HCT116 (cell line): ENCODE measurements at regions not wholly inside any gene's neighbourhood (a gene's known extent, or its start where the extent isn't known, plus 50 kb on each side); places are given as distances from the start of the nearest gene placed in this dataset.

Experiments used
- YY1 ChIP-seq: IDR thresholded peaks from 2 replicates; pipeline ENCODE4 v1.6.1; 2011; ENCODE audit warnings: low read length, low read depth, moderate library complexity, mild to moderate bottlenecking; ENCODE audit not compliant: insufficient replicate concordance; ENCODE audit errors: extremely low read depth
- TF ChIP-seq, protein P1 (sequence below): IDR thresholded peaks from 2 replicates; pipeline ENCODE4 v1.6.1; 2012

DNA sequence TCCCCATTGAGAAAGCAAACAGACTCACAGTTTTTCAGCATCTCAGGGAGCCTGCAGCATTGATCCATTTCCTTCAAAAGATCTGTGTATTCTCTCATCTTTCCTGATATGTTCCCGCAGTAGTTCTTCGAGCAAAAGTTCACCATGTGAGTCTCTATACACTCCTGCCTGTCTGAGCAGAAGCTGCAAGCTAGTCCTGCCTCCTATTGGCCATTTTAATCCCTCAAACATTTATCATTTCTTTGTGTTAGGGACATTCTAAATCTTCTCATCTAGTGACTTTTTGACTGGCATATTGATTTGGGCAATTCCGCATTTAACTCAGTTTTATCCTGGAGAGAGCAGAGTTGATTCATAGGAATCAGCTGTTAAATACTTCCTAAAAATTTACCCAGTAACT, 660.4 kb upstream of the KLF12 start:
- TF ChIP-seq YY1, result no peak
- TF ChIP-seq, protein P1, sequence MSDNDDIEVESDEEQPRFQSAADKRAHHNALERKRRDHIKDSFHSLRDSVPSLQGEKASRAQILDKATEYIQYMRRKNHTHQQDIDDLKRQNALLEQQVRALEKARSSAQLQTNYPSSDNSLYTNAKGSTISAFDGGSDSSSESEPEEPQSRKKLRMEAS, result no peak
